ENCODE measurements at regions not wholly inside any gene's neighbourhood (a gene's known extent, or its start where the extent isn't known, plus 50 kb on each side); places are given as distances from the start of the nearest gene placed in this dataset.

DNA sequence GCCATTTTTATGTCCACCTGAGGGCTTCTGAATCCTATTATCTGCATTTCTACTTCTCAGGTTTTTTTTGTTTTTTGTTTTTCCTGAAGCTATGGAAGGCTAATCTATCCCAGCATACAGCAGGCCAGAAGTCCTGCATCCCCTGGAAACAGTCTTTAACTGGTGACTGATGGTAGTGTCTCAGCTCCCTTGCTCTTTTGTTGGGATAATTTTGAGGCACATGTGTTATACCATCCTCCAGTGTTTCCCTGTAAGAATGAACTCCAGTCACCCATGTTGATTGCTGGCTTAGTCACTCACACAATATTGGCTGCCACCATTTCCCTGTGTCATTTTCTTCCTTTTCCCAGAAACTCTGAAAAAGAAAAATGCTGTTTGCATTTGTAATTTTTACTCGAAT is 1094.0 kb upstream of the LRRN3 start:
- TF ChIP-seq, protein P1, sequence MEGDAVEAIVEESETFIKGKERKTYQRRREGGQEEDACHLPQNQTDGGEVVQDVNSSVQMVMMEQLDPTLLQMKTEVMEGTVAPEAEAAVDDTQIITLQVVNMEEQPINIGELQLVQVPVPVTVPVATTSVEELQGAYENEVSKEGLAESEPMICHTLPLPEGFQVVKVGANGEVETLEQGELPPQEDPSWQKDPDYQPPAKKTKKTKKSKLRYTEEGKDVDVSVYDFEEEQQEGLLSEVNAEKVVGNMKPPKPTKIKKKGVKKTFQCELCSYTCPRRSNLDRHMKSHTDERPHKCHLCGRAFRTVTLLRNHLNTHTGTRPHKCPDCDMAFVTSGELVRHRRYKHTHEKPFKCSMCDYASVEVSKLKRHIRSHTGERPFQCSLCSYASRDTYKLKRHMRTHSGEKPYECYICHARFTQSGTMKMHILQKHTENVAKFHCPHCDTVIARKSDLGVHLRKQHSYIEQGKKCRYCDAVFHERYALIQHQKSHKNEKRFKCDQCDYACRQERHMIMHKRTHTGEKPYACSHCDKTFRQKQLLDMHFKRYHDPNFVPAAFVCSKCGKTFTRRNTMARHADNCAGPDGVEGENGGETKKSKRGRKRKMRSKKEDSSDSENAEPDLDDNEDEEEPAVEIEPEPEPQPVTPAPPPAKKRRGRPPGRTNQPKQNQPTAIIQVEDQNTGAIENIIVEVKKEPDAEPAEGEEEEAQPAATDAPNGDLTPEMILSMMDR (conservative IDR thresholded peaks at IDR 0.05 in 1 of 2, IDR thresholded peaks at IDR 0.05 in 1 of 2; ENCODE audit: low read depth in 1 of 2, low read length in 2 of 2), result no peak
- TF ChIP-seq EZH2 (IDR thresholded peaks at IDR 0.05; ENCODE audit: low read length, missing control alignments), result no peak

Data from fibroblast of lung (primary cell).